ENCODE measurements at regions not wholly inside any gene's neighbourhood (a gene's known extent, or its start where the extent isn't known, plus 50 kb on each side); places are given as distances from the start of the nearest gene placed in this dataset.

GRCh38 chr13:91187522-91187921 lies 160.0 kb upstream of the MIR17HG start:
- peaks cover 3% of the 10 kb centered on the region for H3K27me3 Mint-ChIP-seq (ENCODE audit: insufficient read depth, low read depth, poor library complexity)
- H3K9me3 Mint-ChIP-seq, result no peaks in the 10 kb centered on the region
- H3K36me3 Mint-ChIP-seq (ENCODE audit: low read depth), result no peaks in the 10 kb centered on the region
- Histone ChIP-seq H2AFZ (no peak overlapping the region), H3K4me3 (no peak overlapping the region), H3K9me2 (ENCODE audit: insufficient read depth) (no peaks in the 10 kb centered on the region), H3K4me2 (no peak overlapping the region), H4K20me1 (replicated peaks; ENCODE audit: insufficient read depth) (no peaks in the 10 kb centered on the region), H3K79me2 (replicated peaks; ENCODE audit: insufficient read depth) (no peaks in the 10 kb centered on the region), H3K27me3 (ENCODE audit: insufficient read depth) (no peaks in the 10 kb centered on the region), H3K36me3 (ENCODE audit: insufficient read depth) (no peaks in the 10 kb centered on the region), H3K27ac (ENCODE audit: low read depth) (no peak overlapping the region), H3F3A (replicated peaks; ENCODE audit: low read depth) (no peaks in the 10 kb centered on the region), H3K4me1 (ENCODE audit: insufficient read depth) (no peaks in the 10 kb centered on the region)
- no peak for DNase-seq (ENCODE audit: low spot score)
- H3K27ac Mint-ChIP-seq, result no peak overlapping the region
- no peak for TF ChIP-seq ETS1 (IDR thresholded peaks at IDR 0.05)
- no peak for TF ChIP-seq EZH2 (IDR thresholded peaks at IDR 0.05; ENCODE audit: low read depth, unreplicated experiment)
- no peak for TF ChIP-seq POLR2AphosphoS5 (IDR thresholded peaks at IDR 0.05; ENCODE audit: low read depth)
- no peak for TF ChIP-seq ZNF331 (CRISPR knock-in tag; IDR thresholded peaks at IDR 0.05; ENCODE audit: low read depth)
- TF ChIP-seq STAT1 (IDR thresholded peaks at IDR 0.05; ENCODE audit: unreplicated experiment), result no peak
- no peak for TF ChIP-seq REST (IDR thresholded peaks at IDR 0.05; ENCODE audit: unreplicated experiment)
- TF ChIP-seq ZNF462 (CRISPR knock-in tag; IDR thresholded peaks at IDR 0.05), result no peak
- no peak for TF ChIP-seq NANOG (IDR thresholded peaks at IDR 0.05; ENCODE audit: borderline replicate concordance)
- TF ChIP-seq JUNB (IDR thresholded peaks at IDR 0.05; ENCODE audit: unreplicated experiment), result no peak
- no peak for TF ChIP-seq ZNF114 (CRISPR knock-in tag; IDR thresholded peaks at IDR 0.05)
- no peak for TF ChIP-seq CREB1 (CRISPR knock-in tag; IDR thresholded peaks at IDR 0.05; ENCODE audit: low read depth)
- TF ChIP-seq EZH2phosphoT487 (IDR thresholded peaks at IDR 0.05; ENCODE audit: unreplicated experiment), result no peak
- no peak for TF ChIP-seq CTCF (conservative IDR thresholded peaks at IDR 0.05; ENCODE audit: low read depth in 2 of 2)
- no peak for ATAC-seq
- H3K4me3 Mint-ChIP-seq, result no peak overlapping the region
- H3K4me1 Mint-ChIP-seq, result no peaks in the 10 kb centered on the region

All from GM23338 (cell line).